Neural progenitor cell (in vitro differentiated cells): ENCODE measurements at regions not wholly inside any gene's neighbourhood (a gene's known extent, or its start where the extent isn't known, plus 50 kb on each side); places are given as distances from the start of the nearest gene placed in this dataset.

Experiments used
- DNase-seq: peaks from one replicate; pipeline ENCODE4 v3.0.0-alpha.2; 2016; ENCODE audit warnings: low spot score
- H2AFZ ChIP-seq: fragments of 200-600 bp; sonication (generic); replicated peaks from 2 replicates; pipeline ENCODE4 v1.6.1; 2016; ENCODE audit warnings: antibody characterized with exemption
- H3F3A ChIP-seq: fragments of 200-600 bp; sonication (generic); 2 replicates; pipeline ENCODE4 v1.6.1; 2016; ENCODE audit warnings: antibody characterized with exemption, low read depth
- H3K27ac ChIP-seq: fragments of 200-600 bp; sonication (generic); 2 replicates; pipeline ENCODE4 v1.5.1; 2016; ENCODE audit warnings: mild to moderate bottlenecking
- H3K27me3 ChIP-seq: fragments of 200-600 bp; sonication (generic); 2 replicates; pipeline ENCODE4 v1.6.1; 2016; ENCODE audit warnings: mild to moderate bottlenecking, moderate library complexity
- H3K36me3 ChIP-seq: fragments of 200-600 bp; sonication (generic); 2 replicates; pipeline ENCODE4 v1.5.1; 2016
- H3K4me1 ChIP-seq: fragments of 200-600 bp; sonication (generic); 2 replicates; pipeline ENCODE4 v1.6.1; 2016; ENCODE audit warnings: mixed run types
- H3K4me2 ChIP-seq: fragments of 200-600 bp; sonication (generic); 2 replicates; pipeline ENCODE4 v1.6.1; 2016
- H3K4me3 ChIP-seq: fragments of 200-600 bp; sonication (generic); 2 replicates; pipeline ENCODE4 v1.5.1; 2016
- H3K79me2 ChIP-seq: fragments of 200-600 bp; sonication (generic); 2 replicates; pipeline ENCODE4 v1.6.1; 2016; ENCODE audit warnings: low read depth
- H3K9ac ChIP-seq: fragments of 200-600 bp; sonication (generic); 2 replicates; pipeline ENCODE4 v1.6.1; 2016
- H3K9me3 ChIP-seq: fragments of 200-600 bp; sonication (generic); 2 replicates; pipeline ENCODE4 v1.5.1; 2016; ENCODE audit warnings: low read depth
- H4K20me1 ChIP-seq: fragments of 200-600 bp; sonication (generic); 2 replicates; pipeline ENCODE4 v1.6.1; 2016; ENCODE audit warnings: low read depth
- H3K27ac Mint-ChIP-seq: 3 replicates; pipeline ENCODE4 v1.8.0; 2021; ENCODE audit warnings: mixed read lengths
- H3K27me3 Mint-ChIP-seq: 2 replicates; pipeline ENCODE4 v1.8.0; 2022; ENCODE audit warnings: low read depth, mild to moderate bottlenecking, inconsistent platforms, moderate library complexity, mixed read lengths; ENCODE audit not compliant: insufficient read depth
- H3K36me3 Mint-ChIP-seq: 3 replicates; pipeline ENCODE4 v1.8.0; 2021; ENCODE audit warnings: mixed read lengths
- H3K4me1 Mint-ChIP-seq: 3 replicates; pipeline ENCODE4 v1.8.0; 2021; ENCODE audit warnings: mixed read lengths
- H3K4me3 Mint-ChIP-seq: 3 replicates; pipeline ENCODE4 v1.8.0; 2021; ENCODE audit warnings: mild to moderate bottlenecking, moderate library complexity, mixed read lengths
- H3K9me3 Mint-ChIP-seq: 3 replicates; pipeline ENCODE4 v1.8.0; 2020; ENCODE audit warnings: mixed read lengths
- EZH2 ChIP-seq: fragments of 200-600 bp; sonication (generic); IDR thresholded peaks from 2 replicates; pipeline ENCODE4 v1.6.1; 2017; ENCODE audit warnings: antibody characterized with exemption, mild to moderate bottlenecking, moderate library complexity
- EZH2phosphoT487 ChIP-seq: fragments of 200-600 bp; sonication (generic); IDR thresholded peaks from 2 replicates; pipeline ENCODE4 v1.6.1; 2017; ENCODE audit warnings: antibody characterized with exemption
- TF ChIP-seq, protein P1 (sequence below): fragments of 200-600 bp; sonication (generic); IDR thresholded peaks from 2 replicates; pipeline ENCODE4 v1.5.1; 2017; ENCODE audit warnings: antibody characterized with exemption, mild to moderate bottlenecking

DNA sequence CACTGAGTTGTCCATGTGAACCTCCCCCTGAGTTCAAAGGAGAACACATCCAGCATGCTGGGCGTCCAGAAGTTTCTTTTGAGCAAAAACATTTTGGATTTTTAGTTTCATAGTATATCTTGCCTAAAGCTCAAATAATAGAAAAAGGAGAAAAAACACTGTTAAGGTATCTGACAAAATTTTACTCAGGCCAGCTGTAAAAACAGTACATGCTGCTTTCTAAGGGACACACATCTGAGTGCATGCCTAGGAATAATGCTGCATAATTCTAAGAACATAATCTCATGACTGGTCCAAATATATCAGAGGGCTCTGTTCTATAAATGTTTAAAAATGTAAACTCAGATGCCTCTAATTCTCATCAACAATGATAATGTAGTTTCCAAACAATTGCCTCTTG lies 561.3 kb upstream of the INTU start:
- no peak overlapping the region for H3K4me3 Mint-ChIP-seq
- no peaks in the 10 kb centered on the region for H4K20me1 ChIP-seq
- no peak overlapping the region for H3K4me2 ChIP-seq
- TF ChIP-seq EZH2, result no peak
- TF ChIP-seq EZH2phosphoT487, result no peak
- TF ChIP-seq, protein P1, sequence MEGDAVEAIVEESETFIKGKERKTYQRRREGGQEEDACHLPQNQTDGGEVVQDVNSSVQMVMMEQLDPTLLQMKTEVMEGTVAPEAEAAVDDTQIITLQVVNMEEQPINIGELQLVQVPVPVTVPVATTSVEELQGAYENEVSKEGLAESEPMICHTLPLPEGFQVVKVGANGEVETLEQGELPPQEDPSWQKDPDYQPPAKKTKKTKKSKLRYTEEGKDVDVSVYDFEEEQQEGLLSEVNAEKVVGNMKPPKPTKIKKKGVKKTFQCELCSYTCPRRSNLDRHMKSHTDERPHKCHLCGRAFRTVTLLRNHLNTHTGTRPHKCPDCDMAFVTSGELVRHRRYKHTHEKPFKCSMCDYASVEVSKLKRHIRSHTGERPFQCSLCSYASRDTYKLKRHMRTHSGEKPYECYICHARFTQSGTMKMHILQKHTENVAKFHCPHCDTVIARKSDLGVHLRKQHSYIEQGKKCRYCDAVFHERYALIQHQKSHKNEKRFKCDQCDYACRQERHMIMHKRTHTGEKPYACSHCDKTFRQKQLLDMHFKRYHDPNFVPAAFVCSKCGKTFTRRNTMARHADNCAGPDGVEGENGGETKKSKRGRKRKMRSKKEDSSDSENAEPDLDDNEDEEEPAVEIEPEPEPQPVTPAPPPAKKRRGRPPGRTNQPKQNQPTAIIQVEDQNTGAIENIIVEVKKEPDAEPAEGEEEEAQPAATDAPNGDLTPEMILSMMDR, result no peak
- peaks cover 11% of the 10 kb centered on the region for H3K4me1 Mint-ChIP-seq
- H3K9ac ChIP-seq, result no peak overlapping the region
- H3K27ac Mint-ChIP-seq, result no peak overlapping the region
- no peak overlapping the region for H3K4me3 ChIP-seq
- H3K9me3 ChIP-seq, result no peaks in the 10 kb centered on the region
- no peaks in the 10 kb centered on the region for H3K36me3 ChIP-seq
- peaks cover 6% of the 10 kb centered on the region for H3K4me1 ChIP-seq
- no peak for DNase-seq
- no peaks in the 10 kb centered on the region for H3K9me3 Mint-ChIP-seq
- H3K27ac ChIP-seq, result no peak overlapping the region
- peaks cover 2% of the 10 kb centered on the region for H3K27me3 Mint-ChIP-seq
- H3K27me3 ChIP-seq, result no peaks in the 10 kb centered on the region
- H3K79me2 ChIP-seq, result no peaks in the 10 kb centered on the region
- H3F3A ChIP-seq, result no peaks in the 10 kb centered on the region
- H2AFZ ChIP-seq, result no peak overlapping the region
- H3K36me3 Mint-ChIP-seq, result no peaks in the 10 kb centered on the region

DNA sequence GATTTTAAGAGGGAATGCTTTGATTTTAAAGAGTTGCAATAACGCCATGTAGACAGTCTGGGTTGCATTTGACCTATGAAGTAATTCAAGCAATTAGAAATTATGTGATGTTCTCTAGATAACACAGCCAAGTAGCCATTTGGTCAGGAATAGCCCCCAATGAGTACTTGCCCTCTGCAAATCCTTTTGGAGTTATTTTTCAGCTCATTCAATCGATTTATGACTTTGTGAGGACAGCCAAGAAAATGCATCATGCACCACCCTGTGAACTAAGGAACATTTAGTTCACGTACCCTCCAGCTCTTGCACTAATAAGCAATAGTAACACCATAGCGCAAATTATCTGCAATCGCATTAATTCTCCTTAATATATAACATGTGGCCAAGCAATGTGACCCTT lies 552.6 kb upstream of the INTU start:
- no peak overlapping the region for H3K4me2 ChIP-seq
- H3K27me3 Mint-ChIP-seq, result no peaks in the 10 kb centered on the region
- H3K4me3 Mint-ChIP-seq, result no peak overlapping the region
- no peaks in the 10 kb centered on the region for H3K4me1 Mint-ChIP-seq
- peaks cover 2% of the 10 kb centered on the region for H3K9me3 Mint-ChIP-seq
- no peaks in the 10 kb centered on the region for H3K79me2 ChIP-seq
- no peak overlapping the region for H3K4me3 ChIP-seq
- H3K27ac Mint-ChIP-seq, result no peak overlapping the region
- H3K36me3 ChIP-seq, result no peaks in the 10 kb centered on the region
- H3F3A ChIP-seq, result no peaks in the 10 kb centered on the region
- H4K20me1 ChIP-seq, result no peaks in the 10 kb centered on the region
- H2AFZ ChIP-seq, result no peak overlapping the region
- no peak for DNase-seq
- TF ChIP-seq EZH2 (no peak), EZH2phosphoT487 (no peak)
- TF ChIP-seq, protein P1, result no peak
- H3K27me3 ChIP-seq, result no peaks in the 10 kb centered on the region
- no peak overlapping the region for H3K9ac ChIP-seq
- H3K9me3 ChIP-seq, result no peaks in the 10 kb centered on the region
- no peak overlapping the region for H3K27ac ChIP-seq
- H3K4me1 ChIP-seq, result no peaks in the 10 kb centered on the region
- no peaks in the 10 kb centered on the region for H3K36me3 Mint-ChIP-seq

DNA sequence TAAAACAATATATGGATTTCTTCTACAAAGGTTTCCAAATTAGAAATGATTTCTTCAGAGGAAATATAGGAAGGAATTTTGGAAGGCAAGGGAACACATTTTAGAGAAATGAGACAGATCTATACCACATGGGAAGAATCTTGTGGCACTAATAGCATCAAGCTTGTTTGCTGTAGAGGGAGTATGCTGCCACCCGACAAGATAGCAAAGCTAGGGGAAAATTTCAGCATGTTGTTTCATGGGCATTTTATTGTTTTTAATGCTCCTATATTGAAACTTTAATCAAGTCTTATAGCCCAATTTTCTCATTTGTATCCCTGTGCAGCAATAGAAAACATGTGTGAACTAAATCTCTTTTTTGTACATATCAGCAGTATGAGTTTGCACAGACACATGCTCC lies 551.7 kb upstream of the INTU start:
- Mint-ChIP-seq H3K4me1 (no peaks in the 10 kb centered on the region), H3K9me3 (peaks cover 7% of the 10 kb centered on the region), H3K4me3 (no peak overlapping the region), H3K36me3 (peaks cover 2% of the 10 kb centered on the region), H3K27me3 (no peaks in the 10 kb centered on the region), H3K27ac (no peak overlapping the region)
- Histone ChIP-seq H3K27ac (no peak overlapping the region), H3K79me2 (no peaks in the 10 kb centered on the region), H2AFZ (no peak overlapping the region), H3K9ac (no peak overlapping the region), H3K4me1 (no peaks in the 10 kb centered on the region), H3F3A (no peaks in the 10 kb centered on the region), H3K9me3 (no peaks in the 10 kb centered on the region), H3K4me3 (no peak overlapping the region), H3K36me3 (no peaks in the 10 kb centered on the region), H3K4me2 (no peak overlapping the region), H3K27me3 (no peaks in the 10 kb centered on the region), H4K20me1 (no peaks in the 10 kb centered on the region)
- TF ChIP-seq, protein P1, result no peak
- DNase-seq, result no peak

DNA sequence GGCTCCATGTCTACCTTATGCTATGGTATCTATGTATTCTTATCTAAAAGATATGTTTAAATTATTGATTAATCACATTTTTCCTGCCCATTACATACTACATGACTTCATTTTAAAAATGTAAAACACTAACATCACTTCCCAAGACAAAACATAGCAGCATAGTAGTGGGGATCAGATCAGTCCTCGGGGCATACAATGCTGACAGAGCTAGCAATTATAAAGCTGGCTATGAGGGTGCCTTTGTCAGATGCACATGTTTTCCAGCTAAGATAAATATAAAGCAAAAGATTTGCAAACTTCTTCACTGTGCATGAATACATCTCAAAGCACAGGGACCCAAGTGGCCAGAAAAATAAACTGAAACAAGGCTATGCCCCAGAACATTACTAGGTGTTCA lies 549.8 kb upstream of the INTU start:
- Mint-ChIP-seq H3K4me3 (no peak overlapping the region), H3K4me1 (no peaks in the 10 kb centered on the region), H3K27ac (no peak overlapping the region), H3K9me3 (peaks cover 18% of the 10 kb centered on the region), H3K36me3 (peaks cover 2% of the 10 kb centered on the region), H3K27me3 (no peaks in the 10 kb centered on the region)
- Histone ChIP-seq H3K27ac (no peak overlapping the region), H3K79me2 (no peaks in the 10 kb centered on the region), H2AFZ (no peak overlapping the region), H3F3A (no peaks in the 10 kb centered on the region), H3K9me3 (no peaks in the 10 kb centered on the region), H3K9ac (no peak overlapping the region), H3K4me2 (no peak overlapping the region), H4K20me1 (no peaks in the 10 kb centered on the region), H3K27me3 (no peaks in the 10 kb centered on the region), H3K4me3 (no peak overlapping the region), H3K36me3 (no peaks in the 10 kb centered on the region), H3K4me1 (no peaks in the 10 kb centered on the region)
- no peak for DNase-seq
- TF ChIP-seq, protein P1, result no peak
- TF ChIP-seq EZH2phosphoT487 (no peak), EZH2 (no peak)
